ENCODE measurements at regions not wholly inside any gene's neighbourhood (a gene's known extent, or its start where the extent isn't known, plus 50 kb on each side); places are given as distances from the start of the nearest gene placed in this dataset.

DNA sequence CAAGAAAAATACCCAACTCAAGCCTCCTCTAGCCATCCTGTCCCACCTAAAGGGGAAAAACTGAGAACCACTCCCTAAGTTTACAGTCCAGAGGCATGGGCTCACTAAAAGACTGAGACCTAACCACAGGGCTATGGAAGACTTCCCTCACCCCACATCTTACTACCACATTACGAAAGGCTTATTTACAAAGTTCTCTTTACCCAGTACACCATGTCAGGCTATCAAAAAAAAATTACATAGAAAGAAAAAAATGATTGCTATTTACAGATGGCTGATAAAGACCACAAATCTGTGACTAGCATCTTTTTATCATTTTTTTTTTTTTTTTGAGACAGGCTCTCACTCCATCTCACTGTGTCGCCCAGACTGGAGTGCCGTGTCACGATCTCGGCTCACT, 69.7 kb upstream of the TNPO1 start:
- DNase-seq (ENCODE audit: low spot score) (no peak), ATAC-seq (ENCODE audit: low read depth) (no peak)
- H3K27ac ChIP-seq (ENCODE audit: poor library complexity, severe bottlenecking) = no peak overlapping the region
- no peak overlapping the region for H3K4me3 ChIP-seq (ENCODE audit: severe bottlenecking)
- no peaks in the 10 kb centered on the region for H3K27me3 ChIP-seq (ENCODE audit: insufficient read depth, poor library complexity, severe bottlenecking)
- H3K36me3 ChIP-seq (ENCODE audit: low read depth) = no peaks in the 10 kb centered on the region
- no peaks in the 10 kb centered on the region for H3K4me1 ChIP-seq (ENCODE audit: insufficient read depth, poor library complexity, severe bottlenecking)
- no peaks in the 10 kb centered on the region for H3K9me3 ChIP-seq (ENCODE audit: severe bottlenecking)
- TF ChIP-seq, protein P1, sequence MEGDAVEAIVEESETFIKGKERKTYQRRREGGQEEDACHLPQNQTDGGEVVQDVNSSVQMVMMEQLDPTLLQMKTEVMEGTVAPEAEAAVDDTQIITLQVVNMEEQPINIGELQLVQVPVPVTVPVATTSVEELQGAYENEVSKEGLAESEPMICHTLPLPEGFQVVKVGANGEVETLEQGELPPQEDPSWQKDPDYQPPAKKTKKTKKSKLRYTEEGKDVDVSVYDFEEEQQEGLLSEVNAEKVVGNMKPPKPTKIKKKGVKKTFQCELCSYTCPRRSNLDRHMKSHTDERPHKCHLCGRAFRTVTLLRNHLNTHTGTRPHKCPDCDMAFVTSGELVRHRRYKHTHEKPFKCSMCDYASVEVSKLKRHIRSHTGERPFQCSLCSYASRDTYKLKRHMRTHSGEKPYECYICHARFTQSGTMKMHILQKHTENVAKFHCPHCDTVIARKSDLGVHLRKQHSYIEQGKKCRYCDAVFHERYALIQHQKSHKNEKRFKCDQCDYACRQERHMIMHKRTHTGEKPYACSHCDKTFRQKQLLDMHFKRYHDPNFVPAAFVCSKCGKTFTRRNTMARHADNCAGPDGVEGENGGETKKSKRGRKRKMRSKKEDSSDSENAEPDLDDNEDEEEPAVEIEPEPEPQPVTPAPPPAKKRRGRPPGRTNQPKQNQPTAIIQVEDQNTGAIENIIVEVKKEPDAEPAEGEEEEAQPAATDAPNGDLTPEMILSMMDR (IDR thresholded peaks at IDR 0.05; ENCODE audit: poor library complexity, severe bottlenecking) = no peak

DNA sequence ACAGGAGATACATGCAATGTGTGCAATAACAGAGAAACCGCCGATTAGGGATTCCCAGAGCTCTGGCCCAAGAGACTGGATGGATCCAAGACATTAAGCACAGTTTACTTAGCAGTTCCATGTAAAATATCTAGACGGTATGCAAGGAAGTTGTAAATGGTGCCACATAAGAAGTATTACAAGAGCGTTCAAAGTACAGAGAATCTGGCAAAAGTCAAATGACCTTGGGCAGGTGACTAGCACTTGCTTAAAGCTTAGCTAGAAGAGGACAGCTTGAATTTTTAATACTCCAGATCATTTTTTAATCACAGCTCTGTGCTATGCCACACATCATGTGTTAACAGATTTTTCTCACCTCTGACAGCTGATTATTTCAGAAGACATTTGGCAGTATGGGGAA, 72.3 kb upstream of the TNPO1 start:
- H3K36me3 ChIP-seq (ENCODE audit: low read depth) = no peaks in the 10 kb centered on the region
- no peaks in the 10 kb centered on the region for H3K4me1 ChIP-seq (ENCODE audit: insufficient read depth, poor library complexity, severe bottlenecking)
- no peak overlapping the region for H3K4me3 ChIP-seq (ENCODE audit: severe bottlenecking)
- H3K27me3 ChIP-seq (ENCODE audit: insufficient read depth, poor library complexity, severe bottlenecking) = no peaks in the 10 kb centered on the region
- no peak for ATAC-seq (ENCODE audit: low read depth)
- DNase-seq (ENCODE audit: low spot score) = no peak
- H3K9me3 ChIP-seq (ENCODE audit: severe bottlenecking) = no peaks in the 10 kb centered on the region
- no peak overlapping the region for H3K27ac ChIP-seq (ENCODE audit: poor library complexity, severe bottlenecking)
- TF ChIP-seq, protein P1 (IDR thresholded peaks at IDR 0.05; ENCODE audit: poor library complexity, severe bottlenecking) = no peak

DNA sequence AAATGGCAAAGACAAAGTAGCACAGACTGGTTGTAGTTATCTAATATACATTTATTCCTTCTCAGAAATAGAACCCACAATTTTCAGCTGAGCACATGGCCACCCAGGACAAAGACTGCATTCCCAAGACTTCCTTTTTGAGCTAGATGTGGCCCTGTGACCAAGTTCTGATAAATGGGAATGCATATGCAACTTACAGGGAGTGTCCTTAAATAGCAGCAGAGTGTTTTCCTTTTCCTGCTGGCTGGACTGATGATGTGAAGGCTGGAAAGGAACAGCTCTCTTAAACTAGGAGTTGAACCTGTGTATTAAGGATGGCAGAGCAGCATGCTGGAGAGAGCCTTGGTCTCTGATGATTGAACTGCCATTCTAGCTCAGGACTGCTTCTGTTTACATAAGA, 74.7 kb upstream of the TNPO1 start:
- H3K4me1 ChIP-seq (ENCODE audit: insufficient read depth, poor library complexity, severe bottlenecking) = no peaks in the 10 kb centered on the region
- DNase-seq (ENCODE audit: low spot score) = no peak
- no peak overlapping the region for H3K4me3 ChIP-seq (ENCODE audit: severe bottlenecking)
- no peaks in the 10 kb centered on the region for H3K9me3 ChIP-seq (ENCODE audit: severe bottlenecking)
- H3K36me3 ChIP-seq (ENCODE audit: low read depth) = no peaks in the 10 kb centered on the region
- ATAC-seq (ENCODE audit: low read depth) = no peak
- H3K27ac ChIP-seq (ENCODE audit: poor library complexity, severe bottlenecking) = no peak overlapping the region
- TF ChIP-seq, protein P1 (IDR thresholded peaks at IDR 0.05; ENCODE audit: poor library complexity, severe bottlenecking) = no peak
- no peaks in the 10 kb centered on the region for H3K27me3 ChIP-seq (ENCODE audit: insufficient read depth, poor library complexity, severe bottlenecking)

DNA sequence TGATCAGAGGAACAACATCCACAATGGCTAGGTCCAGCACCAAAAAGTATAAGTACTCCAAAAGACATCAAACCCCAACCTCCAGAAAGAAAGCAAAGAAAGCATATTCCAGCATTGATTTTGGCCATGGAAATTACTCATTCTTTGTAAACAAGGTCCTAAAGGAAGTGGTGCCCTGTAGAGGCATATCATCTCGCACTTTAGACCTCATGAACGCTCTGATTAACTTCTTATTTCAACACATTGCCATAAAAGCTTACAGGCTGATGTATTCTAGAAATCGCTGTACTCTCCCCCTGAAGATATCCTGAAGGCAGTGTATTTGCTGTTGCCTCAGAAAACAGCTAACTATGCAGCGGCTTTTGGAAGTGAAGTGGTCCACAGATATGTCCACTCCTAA, 82.7 kb upstream of the TNPO1 start:
- TF ChIP-seq, protein P1 (IDR thresholded peaks at IDR 0.05; ENCODE audit: poor library complexity, severe bottlenecking) = no peak
- Histone ChIP-seq H3K36me3 (ENCODE audit: low read depth) (no peaks in the 10 kb centered on the region), H3K27ac (ENCODE audit: poor library complexity, severe bottlenecking) (no peak overlapping the region), H3K9me3 (ENCODE audit: severe bottlenecking) (no peaks in the 10 kb centered on the region), H3K4me3 (ENCODE audit: severe bottlenecking) (no peak overlapping the region), H3K27me3 (ENCODE audit: insufficient read depth, poor library complexity, severe bottlenecking) (no peaks in the 10 kb centered on the region), H3K4me1 (ENCODE audit: insufficient read depth, poor library complexity, severe bottlenecking) (no peaks in the 10 kb centered on the region)
- no peak for DNase-seq (ENCODE audit: low spot score)
- no peak for ATAC-seq (ENCODE audit: low read depth)

DNA sequence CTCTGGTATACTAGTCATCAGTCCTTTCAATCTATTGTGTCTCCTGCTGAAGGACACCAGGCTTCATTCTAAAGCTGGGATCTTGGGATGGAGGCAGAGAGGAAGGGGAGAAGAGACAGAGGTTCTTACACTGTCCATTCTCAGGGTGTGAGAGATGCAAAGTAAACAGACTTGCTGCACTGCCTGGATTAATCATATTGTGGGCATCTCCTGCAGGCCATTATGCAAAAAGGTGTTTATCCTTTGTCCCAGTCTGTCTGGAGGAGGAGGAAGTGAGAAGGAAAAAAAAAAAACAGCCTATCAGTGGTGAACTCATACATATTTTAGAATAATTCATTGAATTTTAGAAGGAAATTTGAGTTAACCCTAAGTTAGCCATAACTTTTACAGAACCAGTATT, 92.9 kb upstream of the TNPO1 start:
- TF ChIP-seq, protein P1 (IDR thresholded peaks at IDR 0.05; ENCODE audit: poor library complexity, severe bottlenecking) = no peak
- ATAC-seq (ENCODE audit: low read depth) = peak; percentile 77

More for the DNA sequence above, 92.9 kb upstream of the TNPO1 start:
- Histone ChIP-seq H3K4me3 (ENCODE audit: severe bottlenecking) (no peak overlapping the region), H3K4me1 (ENCODE audit: insufficient read depth, poor library complexity, severe bottlenecking) (no peaks in the 10 kb centered on the region), H3K36me3 (ENCODE audit: low read depth) (no peaks in the 10 kb centered on the region), H3K27ac (ENCODE audit: poor library complexity, severe bottlenecking) (no peak overlapping the region), H3K9me3 (ENCODE audit: severe bottlenecking) (no peaks in the 10 kb centered on the region), H3K27me3 (ENCODE audit: insufficient read depth, poor library complexity, severe bottlenecking) (no peaks in the 10 kb centered on the region)
- DNase-seq (ENCODE audit: low spot score) = no peak

All from RWPE2 (cell line).